ENCODE measurements at regions not wholly inside any gene's neighbourhood (a gene's known extent, or its start where the extent isn't known, plus 50 kb on each side); places are given as distances from the start of the nearest gene placed in this dataset.

DNA sequence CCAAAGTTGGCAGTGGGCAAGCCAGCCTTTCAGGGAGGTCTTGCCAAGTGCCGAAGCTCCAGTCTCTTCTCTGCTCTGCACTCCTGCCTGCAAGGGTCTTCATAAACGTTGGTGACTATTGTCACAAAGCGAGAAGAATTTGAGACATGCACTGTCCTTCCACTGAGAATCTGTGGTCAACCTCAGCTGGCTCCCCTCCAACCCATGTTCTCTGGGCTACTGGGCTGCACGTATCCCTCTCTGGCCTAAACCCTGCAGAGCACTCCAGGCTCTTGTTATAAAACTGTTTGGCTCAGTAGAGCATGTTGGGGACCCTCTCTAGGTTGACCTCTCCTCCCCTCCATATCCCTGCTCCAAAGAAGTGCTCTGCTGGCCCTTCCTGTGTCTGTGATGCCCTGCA is 260.4 kb upstream of the NFE2L3 start:
- intact Hi-C loops (cut with micrococcal nuclease; ENCODE audit: unreplicated experiment) = loop anchor here (5.0 to 10.0 kb wide), 4 partner anchors 296 to 1263 kb away; partner anchors contain the start of genes HOXA3 and HOXA7
- Histone ChIP-seq H3K9me2 (ENCODE audit: insufficient read depth, low read length) (no peaks in the 10 kb centered on the region), H3K27ac (ENCODE audit: low read depth, low read length, poor library complexity, severe bottlenecking) (no peak overlapping the region), H3K79me2 (ENCODE audit: insufficient read depth, low read depth, low read length) (no peaks in the 10 kb centered on the region), H3K4me2 (ENCODE audit: low read length) (no peak overlapping the region), H3K36me3 (ENCODE audit: insufficient read depth, low read length) (no peaks in the 10 kb centered on the region), H3K9me3 (ENCODE audit: low read length) (no peaks in the 10 kb centered on the region), H4K20me1 (ENCODE audit: insufficient read depth, low read length) (no peaks in the 10 kb centered on the region), H3K4me1 (ENCODE audit: insufficient read depth, low read length, poor library complexity, severe bottlenecking) (peaks cover 47% of the 10 kb centered on the region), H2AFZ (ENCODE audit: low read length) (no peak overlapping the region), H3K4me3 (ENCODE audit: low read depth, low read length, poor library complexity, severe bottlenecking) (no peak overlapping the region)
- ChIA-PET POLR2A (interaction anchor here (0.7 to 1.8 kb wide), 2 partner anchors 76 to 221 kb away, joined by 4 to 9 read pairs; no protein-coding TSS in a partner anchor), CTCF (ENCODE audit: unreplicated experiment) (no interaction called here)
- DNase-seq (ENCODE audit: low spot score) = no peak
- TF ChIP-seq, protein P1, sequence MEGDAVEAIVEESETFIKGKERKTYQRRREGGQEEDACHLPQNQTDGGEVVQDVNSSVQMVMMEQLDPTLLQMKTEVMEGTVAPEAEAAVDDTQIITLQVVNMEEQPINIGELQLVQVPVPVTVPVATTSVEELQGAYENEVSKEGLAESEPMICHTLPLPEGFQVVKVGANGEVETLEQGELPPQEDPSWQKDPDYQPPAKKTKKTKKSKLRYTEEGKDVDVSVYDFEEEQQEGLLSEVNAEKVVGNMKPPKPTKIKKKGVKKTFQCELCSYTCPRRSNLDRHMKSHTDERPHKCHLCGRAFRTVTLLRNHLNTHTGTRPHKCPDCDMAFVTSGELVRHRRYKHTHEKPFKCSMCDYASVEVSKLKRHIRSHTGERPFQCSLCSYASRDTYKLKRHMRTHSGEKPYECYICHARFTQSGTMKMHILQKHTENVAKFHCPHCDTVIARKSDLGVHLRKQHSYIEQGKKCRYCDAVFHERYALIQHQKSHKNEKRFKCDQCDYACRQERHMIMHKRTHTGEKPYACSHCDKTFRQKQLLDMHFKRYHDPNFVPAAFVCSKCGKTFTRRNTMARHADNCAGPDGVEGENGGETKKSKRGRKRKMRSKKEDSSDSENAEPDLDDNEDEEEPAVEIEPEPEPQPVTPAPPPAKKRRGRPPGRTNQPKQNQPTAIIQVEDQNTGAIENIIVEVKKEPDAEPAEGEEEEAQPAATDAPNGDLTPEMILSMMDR (conservative IDR thresholded peaks at IDR 0.05; ENCODE audit: low read length) = no peak
- no peak for TF ChIP-seq EZH2phosphoT487 (IDR thresholded peaks at IDR 0.05; ENCODE audit: borderline replicate concordance, low read depth, low read length)
- BruUV-seq (replicated peaks) = no TSS peak

DNA sequence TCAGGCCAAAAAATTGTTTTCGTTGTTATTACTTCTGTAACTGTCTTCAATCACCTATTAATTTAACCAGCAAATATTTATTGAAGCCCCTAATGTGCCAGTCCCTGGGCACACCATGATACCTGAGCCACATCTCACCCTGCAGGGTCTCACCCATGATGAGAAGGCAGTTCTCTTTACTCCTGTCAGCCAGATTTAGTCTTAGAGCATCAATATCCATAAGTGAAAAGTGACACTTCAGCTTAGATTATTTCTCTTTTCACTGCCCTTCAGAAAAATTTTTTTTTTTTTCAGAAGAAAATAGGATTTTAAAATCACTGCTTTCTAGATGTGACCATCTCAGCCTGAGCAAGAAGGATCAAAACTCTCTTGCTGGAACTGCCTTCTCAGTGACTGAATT is 258.6 kb upstream of the NFE2L3 start:
- no peaks in the 10 kb centered on the region for H3K9me2 ChIP-seq (ENCODE audit: insufficient read depth, low read length)
- H2AFZ ChIP-seq (ENCODE audit: low read length) = peak overlapping the region; percentile 94
- no TSS peak for BruUV-seq (replicated peaks)
- DNase-seq (ENCODE audit: low spot score) = peak; percentile 12
- peak overlapping the region; percentile 52 for H3K4me3 ChIP-seq (ENCODE audit: low read depth, low read length, poor library complexity, severe bottlenecking)
- TF ChIP-seq EZH2phosphoT487 (IDR thresholded peaks at IDR 0.05; ENCODE audit: borderline replicate concordance, low read depth, low read length) = no peak
- TF ChIP-seq, protein P1 (conservative IDR thresholded peaks at IDR 0.05; ENCODE audit: low read length) = no peak
- H3K4me1 ChIP-seq (ENCODE audit: insufficient read depth, low read length, poor library complexity, severe bottlenecking) = peaks cover 44% of the 10 kb centered on the region
- no peaks in the 10 kb centered on the region for H3K79me2 ChIP-seq (ENCODE audit: insufficient read depth, low read depth, low read length)
- POLR2A ChIA-PET = interaction anchor here (0.6 to 2.2 kb wide), 9 partner anchors 12 to 467 kb away, joined by 3 to 9 read pairs (median 4); no protein-coding TSS in a partner anchor
- CTCF ChIA-PET (ENCODE audit: unreplicated experiment) = interaction anchor here (1.3 to 1.7 kb wide), 2 partner anchors 471 kb away, joined by 4 to 5 read pairs; no protein-coding TSS in a partner anchor
- no peaks in the 10 kb centered on the region for H3K36me3 ChIP-seq (ENCODE audit: insufficient read depth, low read length)
- no peaks in the 10 kb centered on the region for H4K20me1 ChIP-seq (ENCODE audit: insufficient read depth, low read length)
- no peaks in the 10 kb centered on the region for H3K9me3 ChIP-seq (ENCODE audit: low read length)
- peak overlapping the region; percentile 73 for H3K4me2 ChIP-seq (ENCODE audit: low read length)
- intact Hi-C loops (cut with micrococcal nuclease; ENCODE audit: unreplicated experiment) = loop anchor here (1.0 to 10.0 kb wide), 6 partner anchors 294 to 1261 kb away; partner anchors contain the start of genes HOXA3 and HOXA7
- no peak overlapping the region for H3K27ac ChIP-seq (ENCODE audit: low read depth, low read length, poor library complexity, severe bottlenecking)

Data from OCI-LY7 (cell line).